Astrocyte of the hippocampus (primary cell): ENCODE measurements at regions not wholly inside any gene's neighbourhood (a gene's known extent, or its start where the extent isn't known, plus 50 kb on each side); places are given as distances from the start of the nearest gene placed in this dataset.

Experiments used
- DNase-seq: peaks from one replicate; pipeline ENCODE4 v3.0.0; 2011; ENCODE audit warnings: low read depth, low spot score

- DNase-seq: peak; percentile 52
Measured at GRCh38 chr6:43951063-43951755, 176.0 kb downstream of the MRPL14 start.

DNA sequence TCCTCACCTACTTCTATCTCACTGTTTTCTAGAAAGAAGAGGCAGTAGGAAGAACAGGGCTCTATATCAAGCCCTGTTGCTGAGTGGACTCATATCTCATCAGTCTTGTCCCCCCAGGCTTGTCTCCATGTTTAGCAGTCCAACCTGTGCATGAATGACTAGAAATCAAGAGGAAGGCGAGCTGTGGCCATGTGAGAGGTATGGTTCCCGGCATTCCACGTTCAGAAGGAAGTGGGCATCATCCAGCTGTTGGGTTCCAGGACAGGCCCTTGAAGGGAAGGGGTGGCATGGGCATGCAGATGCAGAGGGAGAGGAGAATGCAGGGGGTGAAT is 176.6 kb downstream of the MRPL14 start:
- DNase-seq: no peak

- DNase-seq: no peak
Measured at GRCh38 chr6:43950051-43950605, 177.1 kb downstream of the MRPL14 start.

GRCh38 chr6:43949551-43949991 is 177.7 kb downstream of the MRPL14 start:
- peak; percentile 78 for DNase-seq

DNA sequence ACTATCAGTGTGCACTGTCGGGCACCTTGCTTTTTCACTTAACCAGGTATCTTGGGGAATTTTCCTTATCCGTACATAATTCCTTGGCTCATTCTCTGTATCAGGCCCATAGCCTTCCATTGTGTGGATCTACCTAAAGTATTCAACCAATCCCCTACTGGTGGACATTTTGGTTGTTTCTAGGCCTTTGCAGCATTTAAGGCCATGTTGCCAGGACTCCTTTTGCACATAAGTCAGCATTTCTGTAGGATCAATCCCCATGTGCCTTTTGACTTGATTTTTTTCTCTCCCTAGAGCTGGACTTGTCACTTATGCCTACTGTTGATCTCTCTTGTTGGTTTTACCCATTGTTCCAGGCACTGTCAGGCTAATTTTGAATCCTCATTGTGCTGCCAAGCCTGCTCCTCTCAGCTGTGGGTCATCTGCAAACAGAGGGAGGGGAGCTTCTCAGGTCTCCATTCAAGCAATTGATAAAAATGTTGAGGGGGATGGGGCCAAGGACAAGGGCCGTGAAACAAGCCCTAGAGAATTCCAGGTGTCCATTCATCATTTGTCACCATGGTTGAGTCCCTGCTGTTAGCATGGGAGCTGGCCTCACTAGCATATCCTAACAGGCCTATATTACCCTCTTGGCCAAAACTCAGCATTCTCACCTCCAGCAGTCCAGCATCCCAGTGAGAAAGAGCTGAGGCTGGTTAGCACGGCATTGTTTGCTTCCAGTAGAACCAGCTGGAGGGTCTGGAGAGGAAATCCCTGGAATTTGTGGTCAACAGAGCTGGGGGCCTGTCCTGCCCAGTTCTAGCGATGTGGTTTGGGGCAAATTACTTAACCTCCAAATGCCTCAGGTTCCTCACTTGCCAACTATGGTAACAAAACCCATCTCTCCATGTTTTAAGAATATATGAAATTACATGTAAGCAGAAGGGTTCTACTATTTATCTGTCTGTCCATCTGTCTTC is 178.4 kb downstream of the MRPL14 start:
- DNase-seq: peak; percentile 94

DNA sequence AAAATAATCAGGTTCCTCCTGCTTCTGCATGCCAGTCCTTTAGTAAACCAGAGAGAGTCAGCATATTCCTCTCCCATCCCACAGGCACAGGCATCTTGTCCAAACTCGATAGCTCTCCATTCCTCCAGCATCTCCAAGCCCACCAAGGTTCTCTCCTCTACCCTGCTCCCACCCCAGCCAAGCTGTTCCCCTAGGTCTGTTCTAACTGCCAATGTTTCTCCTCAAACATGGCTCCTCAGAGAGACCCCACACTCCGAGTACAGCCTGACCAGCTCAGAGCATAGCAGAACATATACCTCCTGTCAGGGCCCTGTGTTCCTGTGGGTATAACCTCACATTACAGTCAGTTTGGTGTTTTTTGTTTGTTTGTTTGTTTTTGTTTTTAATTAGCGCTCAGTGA is 177.8 kb downstream of the VEGFA start:
- no peak for DNase-seq

DNA sequence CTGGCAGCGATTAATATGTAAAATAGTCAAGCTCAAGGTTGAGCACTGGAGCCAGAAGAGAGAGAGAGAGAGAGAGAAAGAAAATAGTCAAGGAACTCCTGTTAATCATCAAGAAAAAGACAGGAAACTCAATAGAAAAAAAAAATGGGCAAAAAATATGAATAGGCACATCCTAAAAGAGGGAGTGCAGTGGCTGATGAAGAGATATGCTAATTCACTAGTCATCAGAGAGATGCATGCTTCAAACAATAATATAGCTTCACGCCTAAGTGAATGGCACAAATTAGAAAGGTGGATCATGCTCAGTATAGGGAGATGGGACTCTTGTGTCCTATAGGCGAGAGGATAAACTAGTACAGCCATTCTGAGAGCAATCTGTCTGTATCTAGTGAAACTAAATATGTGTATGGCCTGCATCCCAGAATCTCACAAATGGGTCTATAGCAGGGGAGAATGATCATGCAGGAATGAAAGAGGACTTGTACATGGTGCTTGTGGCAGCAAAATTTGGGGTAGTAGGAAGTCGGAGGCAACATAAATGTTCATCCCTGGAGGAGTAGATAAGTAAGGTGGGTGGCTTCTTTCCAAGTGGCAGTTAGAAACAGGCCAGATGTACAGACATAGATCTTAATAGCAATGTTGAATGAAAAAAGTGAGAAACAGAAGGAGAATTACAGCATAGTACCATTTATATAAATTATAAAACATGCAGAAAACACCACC is 176.8 kb downstream of the VEGFA start:
- DNase-seq: no peak

GRCh38 chr6:43945768-43946080 is 175.7 kb downstream of the VEGFA start:
- DNase-seq: no peak

DNA sequence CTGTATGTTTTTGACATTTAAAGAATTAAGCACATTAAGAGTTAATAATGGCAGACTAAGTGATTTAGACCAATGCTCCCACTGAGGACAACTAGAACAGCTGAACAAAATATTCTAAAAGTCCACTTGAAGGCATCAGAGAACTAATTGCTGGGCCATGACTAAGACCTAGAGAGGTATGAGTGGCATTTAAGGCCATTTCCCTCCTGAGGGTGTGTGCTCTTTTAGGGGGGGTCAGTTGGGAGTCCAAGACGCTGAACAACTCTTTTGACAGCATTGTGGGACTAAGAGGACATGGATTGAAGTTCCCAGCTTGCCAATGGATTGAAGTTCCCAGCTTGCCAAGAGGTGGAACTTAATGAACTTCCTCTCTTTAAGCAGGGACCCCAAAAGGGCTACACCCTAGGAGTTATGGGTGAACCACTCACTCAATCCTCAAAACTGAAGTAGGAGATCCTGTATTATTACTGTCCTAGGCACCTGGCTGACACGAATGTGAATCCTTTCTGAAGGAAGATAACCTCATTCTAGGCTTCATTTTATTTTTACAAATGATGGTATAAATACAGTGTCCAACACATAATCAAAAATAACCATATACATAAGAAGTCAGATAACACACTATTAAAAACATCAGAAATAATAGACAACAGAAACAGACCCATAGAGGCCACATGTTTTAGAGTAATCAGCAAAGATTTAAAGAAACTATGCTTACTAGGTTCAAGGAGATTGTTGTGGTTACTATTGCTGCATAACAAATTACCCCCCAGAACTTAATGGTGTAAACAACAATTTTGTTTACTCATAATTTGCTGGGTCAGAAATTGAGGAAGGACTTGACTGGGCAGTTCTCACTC is 175.1 kb downstream of the VEGFA start:
- peak; percentile 44 for DNase-seq

GRCh38 chr6:43943781-43944250 is 173.8 kb downstream of the VEGFA start:
- DNase-seq: peak; percentile 62

DNA sequence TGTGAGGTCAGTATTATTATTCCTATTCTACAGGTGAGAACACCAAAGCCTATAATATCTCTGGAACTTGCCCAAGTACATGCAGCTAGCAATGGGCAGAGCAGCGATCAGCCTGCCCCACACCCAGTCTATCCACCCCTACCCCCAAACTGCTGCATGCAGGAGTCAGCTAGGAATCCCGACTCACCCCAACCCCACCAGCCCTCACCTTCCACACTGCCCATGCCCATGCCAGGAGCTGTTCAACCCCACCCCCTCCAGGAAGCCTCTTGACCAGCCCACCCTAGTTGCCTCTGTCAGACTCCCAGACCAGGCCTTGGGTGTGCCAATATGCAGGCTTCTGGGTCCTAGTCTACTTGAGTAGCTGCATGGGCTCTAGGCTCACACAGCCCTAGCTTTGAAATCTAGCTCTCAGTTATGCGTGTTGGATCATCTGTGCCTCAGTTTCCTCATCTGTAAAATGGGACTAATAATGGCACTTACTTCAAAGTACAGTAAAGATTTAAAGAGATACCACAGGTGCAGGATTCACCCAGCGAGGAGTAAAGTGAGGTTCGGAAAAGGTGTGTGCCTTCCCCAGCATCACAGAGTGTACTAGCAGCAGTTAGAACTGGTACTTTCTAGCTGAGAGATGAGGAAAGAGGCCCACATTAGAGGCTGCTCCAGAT is 173.2 kb downstream of the VEGFA start:
- no peak for DNase-seq

DNA sequence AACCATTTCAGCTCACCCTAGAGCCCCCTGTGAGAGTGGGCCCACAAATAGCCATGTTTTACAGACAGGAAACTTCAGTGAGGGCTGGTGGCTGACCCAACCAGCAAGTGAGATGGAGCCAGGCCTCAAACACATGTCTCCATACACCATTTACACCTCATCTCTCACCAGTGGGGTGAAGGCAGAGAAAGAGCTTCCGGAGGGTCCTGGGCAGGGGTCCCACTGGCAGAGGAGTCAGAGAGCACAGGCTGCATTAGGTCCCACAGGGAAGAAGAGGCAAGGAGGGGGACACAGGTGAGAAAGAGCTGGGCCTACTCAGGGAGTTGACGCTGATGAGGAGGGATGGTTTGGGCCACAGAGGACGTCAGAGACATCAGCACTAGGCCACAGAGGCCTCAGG is 172.6 kb downstream of the VEGFA start:
- DNase-seq: no peak

DNA sequence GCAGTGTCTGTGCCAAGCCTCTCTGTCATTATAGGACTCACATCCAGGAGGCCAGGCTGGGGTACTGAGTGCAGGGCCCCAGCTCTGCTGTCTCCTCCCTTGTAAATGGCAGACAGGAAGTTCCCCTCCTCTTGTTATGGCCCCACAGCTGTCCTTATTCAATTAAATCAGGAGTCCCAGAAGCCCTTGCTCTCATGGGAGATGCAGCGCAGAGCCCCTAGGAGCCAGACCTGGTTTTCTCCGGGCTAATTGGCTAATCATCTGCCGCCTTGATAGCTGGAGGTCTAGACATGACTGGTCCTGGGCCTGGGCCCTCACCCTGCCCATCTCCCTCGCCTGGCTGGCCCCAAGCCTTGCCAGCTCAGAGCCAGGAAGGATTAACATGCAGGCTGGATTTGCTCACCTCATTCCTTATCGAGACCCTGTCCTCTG is 172.0 kb downstream of the VEGFA start:
- DNase-seq: no peak

DNA sequence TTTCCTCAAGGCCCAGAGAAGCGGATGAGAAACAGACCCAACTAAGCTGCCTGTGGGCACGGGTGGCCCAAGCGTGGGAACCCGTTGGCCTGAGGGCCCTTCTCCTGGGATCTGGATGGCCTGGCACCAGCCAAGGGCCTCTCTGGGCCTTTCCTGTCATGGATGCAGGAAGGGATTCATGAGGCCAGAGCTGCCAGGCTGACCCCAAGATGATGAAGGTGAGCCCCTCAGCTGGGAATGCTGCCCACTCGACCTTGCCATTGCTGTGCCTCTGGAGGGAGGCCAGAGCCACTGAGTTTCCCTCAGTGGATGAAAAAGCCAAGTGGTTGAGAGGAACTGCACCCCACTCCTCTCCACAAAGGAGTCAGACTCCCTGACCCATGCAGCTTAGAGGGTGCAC is 171.2 kb downstream of the VEGFA start:
- no peak for DNase-seq

- no peak for DNase-seq
Measured at GRCh38 chr6:43940393-43941087, 170.5 kb downstream of the VEGFA start.

DNA sequence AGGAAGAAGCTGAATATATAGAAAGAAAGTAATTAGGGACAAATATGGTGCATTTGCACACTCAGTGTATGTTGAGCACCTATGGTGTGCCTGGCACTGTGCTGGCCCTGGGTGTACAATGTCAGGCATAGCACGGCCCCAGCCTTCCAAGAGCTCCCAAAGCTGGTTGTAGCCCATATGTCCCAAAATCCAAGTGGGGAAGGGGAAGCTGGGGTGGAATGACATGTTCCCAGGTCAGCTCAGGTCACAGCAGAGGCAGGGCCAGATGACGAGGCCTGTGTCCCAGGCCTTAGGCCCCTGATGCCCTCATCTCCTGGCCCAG is 170.0 kb downstream of the VEGFA start:
- no peak for DNase-seq

DNA sequence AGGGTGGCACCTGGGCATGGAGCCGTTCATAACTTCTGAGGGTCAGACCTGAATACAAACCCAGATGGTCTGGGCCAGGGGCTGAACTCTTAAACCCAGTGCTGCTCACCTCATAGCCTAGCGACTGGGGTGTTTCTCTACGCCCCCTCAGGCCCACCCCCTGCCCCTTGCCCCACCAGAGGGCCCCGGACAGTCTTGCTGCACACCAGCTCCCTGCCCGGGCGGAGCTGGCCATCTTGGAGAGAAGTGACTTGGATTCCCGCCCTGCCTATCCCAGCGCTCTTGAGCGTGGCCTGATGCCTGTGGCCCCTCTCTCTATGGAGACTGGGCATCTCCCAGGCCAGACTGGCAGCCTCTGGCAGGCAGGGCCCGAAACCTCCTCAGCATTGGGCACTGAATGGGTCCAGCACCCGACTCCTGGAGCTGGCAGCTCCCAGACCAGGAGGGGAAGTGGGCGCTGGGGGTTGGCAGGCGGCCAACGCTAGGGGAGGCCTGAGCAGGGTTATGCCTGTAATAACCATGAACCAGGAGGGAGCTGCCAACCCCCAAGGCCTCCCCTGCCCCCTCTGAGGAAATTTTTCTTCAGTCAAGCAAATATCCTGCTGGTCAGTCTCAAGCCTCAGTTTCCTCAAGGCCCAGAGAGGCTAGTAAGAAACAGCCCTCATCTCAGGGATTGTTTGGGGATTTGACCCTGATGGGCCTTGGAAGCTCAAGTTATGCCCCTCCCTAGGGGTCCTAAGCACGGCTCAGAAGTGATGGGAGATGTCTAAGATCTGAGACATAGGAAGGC is 169.5 kb downstream of the VEGFA start:
- no peak for DNase-seq

- no peak for DNase-seq
Measured at GRCh38 chr6:43938178-43939105, 168.4 kb downstream of the VEGFA start.
